Body of pancreas (tissue), 4 donors: ENCODE measurements at regions not wholly inside any gene's neighbourhood (a gene's known extent, or its start where the extent isn't known, plus 50 kb on each side); places are given as distances from the start of the nearest gene placed in this dataset.

Source experiments
- POLR2A ChIP-seq, 3 donors: fragments of 450-650 bp; IDR thresholded peaks; one replicate each; pipeline ENCODE4 v1.6.1; 2016; ENCODE audit warnings: antibody characterized with exemption in 3 of 3, mild to moderate bottlenecking in 2 of 3
- TF ChIP-seq, protein P1 (sequence below), 7 experiments: fragments of 450-650 bp in 4 of 7; fragments of 200-600 bp in 3 of 7; sonication (generic) in 3 of 7; IDR thresholded peaks; one replicate each; pipeline ENCODE4 v1.5.1; 2016 to 2019; ENCODE audit warnings: antibody characterized with exemption in 7 of 7

DNA sequence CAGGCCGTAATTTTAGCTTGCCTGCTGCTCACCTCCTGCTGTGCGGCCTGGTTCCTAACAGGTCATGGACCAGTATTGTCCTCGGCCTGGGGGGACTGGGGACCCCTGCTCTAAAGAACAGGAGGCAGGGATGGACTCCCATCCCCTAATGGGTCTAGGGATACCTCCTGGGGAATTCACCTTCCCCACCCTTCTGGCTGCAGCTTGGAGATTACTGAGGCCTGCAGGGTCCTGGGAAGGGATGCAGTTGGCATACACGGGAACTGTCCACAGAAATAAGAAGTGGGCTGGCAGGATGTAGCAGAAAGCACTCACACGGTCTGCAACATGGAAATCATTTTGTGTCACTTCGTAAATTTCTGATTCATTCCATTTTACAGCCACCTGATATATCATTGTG is 123.0 kb downstream of the C16orf95 start:
- TF ChIP-seq, protein P1, sequence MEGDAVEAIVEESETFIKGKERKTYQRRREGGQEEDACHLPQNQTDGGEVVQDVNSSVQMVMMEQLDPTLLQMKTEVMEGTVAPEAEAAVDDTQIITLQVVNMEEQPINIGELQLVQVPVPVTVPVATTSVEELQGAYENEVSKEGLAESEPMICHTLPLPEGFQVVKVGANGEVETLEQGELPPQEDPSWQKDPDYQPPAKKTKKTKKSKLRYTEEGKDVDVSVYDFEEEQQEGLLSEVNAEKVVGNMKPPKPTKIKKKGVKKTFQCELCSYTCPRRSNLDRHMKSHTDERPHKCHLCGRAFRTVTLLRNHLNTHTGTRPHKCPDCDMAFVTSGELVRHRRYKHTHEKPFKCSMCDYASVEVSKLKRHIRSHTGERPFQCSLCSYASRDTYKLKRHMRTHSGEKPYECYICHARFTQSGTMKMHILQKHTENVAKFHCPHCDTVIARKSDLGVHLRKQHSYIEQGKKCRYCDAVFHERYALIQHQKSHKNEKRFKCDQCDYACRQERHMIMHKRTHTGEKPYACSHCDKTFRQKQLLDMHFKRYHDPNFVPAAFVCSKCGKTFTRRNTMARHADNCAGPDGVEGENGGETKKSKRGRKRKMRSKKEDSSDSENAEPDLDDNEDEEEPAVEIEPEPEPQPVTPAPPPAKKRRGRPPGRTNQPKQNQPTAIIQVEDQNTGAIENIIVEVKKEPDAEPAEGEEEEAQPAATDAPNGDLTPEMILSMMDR (IDR thresholded peaks at IDR 0.05): no peak
- no peak for TF ChIP-seq POLR2A (IDR thresholded peaks at IDR 0.05)
